PC-9 (cell line): ENCODE measurements at regions not wholly inside any gene's neighbourhood (a gene's known extent, or its start where the extent isn't known, plus 50 kb on each side); places are given as distances from the start of the nearest gene placed in this dataset.

Experiments used
- BruUV-seq: library from RNA; stranded (reverse); fragments of 400-500 nt; replicated peaks from 2 replicates; lab custom pipeline; 2021; lab: Mats Ljungman, UMichigan
- CTCF ChIA-PET: fragments of 300-600 bp; sonication (Branson Sonifier 250); formaldehyde crosslinking; loops from one replicate; lab custom pipeline; 2022; ENCODE audit warnings: antibody characterized with exemption; lab: Charles Lee
- POLR2A ChIA-PET: fragments of 300-600 bp; sonication (Branson Sonifier 250); formaldehyde crosslinking; loops from one replicate; lab custom pipeline; 2022; ENCODE audit warnings: antibody characterized with exemption; ENCODE audit not compliant: unreplicated experiment; lab: Charles Lee
- DNase-seq, 2 experiments: peaks; one replicate each; pipeline versions ENCODE4 v3.0.0 to v3.0.0-alpha.2; 2015 to 2022; ENCODE audit warnings: mixed read lengths in 1 of 2
- H2AFZ ChIP-seq: fragments of 200-600 bp; sonication (generic); 2 replicates; pipeline ENCODE4 v1.8.1; 2017; ENCODE audit warnings: antibody characterized with exemption
- H3F3A ChIP-seq: fragments of 200-600 bp; sonication (generic); 2 replicates; pipeline ENCODE4 v1.8.1; 2017; ENCODE audit warnings: antibody characterized with exemption, mild to moderate bottlenecking, low read depth; ENCODE audit not compliant: insufficient read depth
- H3K27ac ChIP-seq: fragments of 200-600 bp; sonication (generic); 2 replicates; pipeline ENCODE4 v1.6.1; 2016; ENCODE audit warnings: mixed run types
- H3K27me3 ChIP-seq: fragments of 200-600 bp; sonication (generic); 2 replicates; pipeline ENCODE4 v1.6.1; 2016; ENCODE audit warnings: low read depth, mixed run types; ENCODE audit not compliant: insufficient read depth
- H3K36me3 ChIP-seq: fragments of 200-600 bp; sonication (generic); 2 replicates; pipeline ENCODE4 v1.6.1; 2016; ENCODE audit warnings: low read depth, mixed run types
- H3K4me1 ChIP-seq: fragments of 200-600 bp; sonication (generic); replicated peaks from 2 replicates; pipeline ENCODE4 v1.6.1; 2016; ENCODE audit warnings: mixed run types; ENCODE audit not compliant: insufficient read depth
- H3K4me2 ChIP-seq: fragments of 200-600 bp; sonication (generic); 2 replicates; pipeline ENCODE4 v1.6.1; 2017; ENCODE audit warnings: mixed run types
- H3K4me3 ChIP-seq: fragments of 200-600 bp; sonication (generic); 2 replicates; pipeline ENCODE4 v1.6.1; 2016; ENCODE audit warnings: mixed run types
- H3K79me2 ChIP-seq: fragments of 200-600 bp; sonication (generic); 2 replicates; pipeline ENCODE4 v1.6.1; 2017; ENCODE audit warnings: low read depth, mixed run types
- H3K9me2 ChIP-seq: fragments of 200-600 bp; sonication (generic); 2 replicates; pipeline ENCODE4 v1.8.1; 2017; ENCODE audit warnings: mild to moderate bottlenecking; ENCODE audit not compliant: insufficient read depth
- H3K9me3 ChIP-seq: fragments of 200-600 bp; sonication (generic); 2 replicates; pipeline ENCODE4 v1.8.1; 2016; ENCODE audit warnings: low read depth; ENCODE audit not compliant: insufficient read depth
- H4K20me1 ChIP-seq: fragments of 200-600 bp; sonication (generic); 2 replicates; pipeline ENCODE4 v1.8.1; 2017; ENCODE audit not compliant: insufficient read depth
- EZH2 ChIP-seq: fragments of 200-600 bp; sonication (generic); IDR thresholded peaks from 2 replicates; pipeline ENCODE4 v1.8.0; 2017; ENCODE audit warnings: antibody characterized with exemption, low read depth
- intact Hi-C: fragments of 100-400 bp; cut with micrococcal nuclease; formaldehyde crosslinking; loops from one replicate; pipeline ENCODE4 v1.10.0; 2022; ENCODE audit not compliant: unreplicated experiment
- TF ChIP-seq, protein P1 (sequence below): fragments of 200-600 bp; sonication (generic); conservative IDR thresholded peaks from 2 replicates; pipeline ENCODE4 v1.6.1; 2017; ENCODE audit warnings: mixed run types, antibody characterized with exemption, mild to moderate bottlenecking, moderate library complexity

DNA sequence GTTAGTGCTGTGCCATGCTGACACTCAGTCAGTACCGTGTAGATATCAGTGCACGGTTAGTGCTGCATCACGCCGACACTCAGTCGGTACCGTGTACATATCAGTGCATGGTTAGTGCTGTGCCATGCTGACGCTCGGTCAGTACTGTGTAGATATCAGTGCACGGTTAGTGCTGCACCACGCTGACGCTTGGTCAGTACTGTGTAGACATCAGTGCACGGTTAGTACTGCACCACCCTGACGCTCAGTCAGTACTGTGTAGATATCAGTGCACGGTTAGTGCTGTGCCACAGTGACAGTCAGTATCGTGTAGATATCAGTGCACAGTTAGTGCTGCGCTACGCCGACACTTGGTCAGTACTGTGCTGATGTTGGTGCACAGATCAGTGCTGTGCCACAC, 102.8 kb upstream of the ZNF469 start:
- no peaks in the 10 kb centered on the region for H3K27me3 ChIP-seq
- H2AFZ ChIP-seq, result no peak overlapping the region
- H3K36me3 ChIP-seq, result no peaks in the 10 kb centered on the region
- H3K4me1 ChIP-seq, result peaks cover 6% of the 10 kb centered on the region; the same call in 1 of the 2 replicates
- H3K9me2 ChIP-seq, result no peaks in the 10 kb centered on the region
- no peaks in the 10 kb centered on the region for H4K20me1 ChIP-seq
- ChIA-PET CTCF (no interaction called here), POLR2A (no interaction called here)
- H3K79me2 ChIP-seq, result no peaks in the 10 kb centered on the region
- H3K4me2 ChIP-seq, result no peak overlapping the region
- TF ChIP-seq, protein P1, sequence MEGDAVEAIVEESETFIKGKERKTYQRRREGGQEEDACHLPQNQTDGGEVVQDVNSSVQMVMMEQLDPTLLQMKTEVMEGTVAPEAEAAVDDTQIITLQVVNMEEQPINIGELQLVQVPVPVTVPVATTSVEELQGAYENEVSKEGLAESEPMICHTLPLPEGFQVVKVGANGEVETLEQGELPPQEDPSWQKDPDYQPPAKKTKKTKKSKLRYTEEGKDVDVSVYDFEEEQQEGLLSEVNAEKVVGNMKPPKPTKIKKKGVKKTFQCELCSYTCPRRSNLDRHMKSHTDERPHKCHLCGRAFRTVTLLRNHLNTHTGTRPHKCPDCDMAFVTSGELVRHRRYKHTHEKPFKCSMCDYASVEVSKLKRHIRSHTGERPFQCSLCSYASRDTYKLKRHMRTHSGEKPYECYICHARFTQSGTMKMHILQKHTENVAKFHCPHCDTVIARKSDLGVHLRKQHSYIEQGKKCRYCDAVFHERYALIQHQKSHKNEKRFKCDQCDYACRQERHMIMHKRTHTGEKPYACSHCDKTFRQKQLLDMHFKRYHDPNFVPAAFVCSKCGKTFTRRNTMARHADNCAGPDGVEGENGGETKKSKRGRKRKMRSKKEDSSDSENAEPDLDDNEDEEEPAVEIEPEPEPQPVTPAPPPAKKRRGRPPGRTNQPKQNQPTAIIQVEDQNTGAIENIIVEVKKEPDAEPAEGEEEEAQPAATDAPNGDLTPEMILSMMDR, result no peak
- TF ChIP-seq EZH2, result no peak
- intact Hi-C loops, result no loop called here
- no TSS peak for BruUV-seq
- H3K4me3 ChIP-seq, result no peak overlapping the region
- H3K27ac ChIP-seq, result no peak overlapping the region
- H3F3A ChIP-seq, result no peaks in the 10 kb centered on the region
- H3K9me3 ChIP-seq, result no peaks in the 10 kb centered on the region
- DNase-seq, result no peak

DNA sequence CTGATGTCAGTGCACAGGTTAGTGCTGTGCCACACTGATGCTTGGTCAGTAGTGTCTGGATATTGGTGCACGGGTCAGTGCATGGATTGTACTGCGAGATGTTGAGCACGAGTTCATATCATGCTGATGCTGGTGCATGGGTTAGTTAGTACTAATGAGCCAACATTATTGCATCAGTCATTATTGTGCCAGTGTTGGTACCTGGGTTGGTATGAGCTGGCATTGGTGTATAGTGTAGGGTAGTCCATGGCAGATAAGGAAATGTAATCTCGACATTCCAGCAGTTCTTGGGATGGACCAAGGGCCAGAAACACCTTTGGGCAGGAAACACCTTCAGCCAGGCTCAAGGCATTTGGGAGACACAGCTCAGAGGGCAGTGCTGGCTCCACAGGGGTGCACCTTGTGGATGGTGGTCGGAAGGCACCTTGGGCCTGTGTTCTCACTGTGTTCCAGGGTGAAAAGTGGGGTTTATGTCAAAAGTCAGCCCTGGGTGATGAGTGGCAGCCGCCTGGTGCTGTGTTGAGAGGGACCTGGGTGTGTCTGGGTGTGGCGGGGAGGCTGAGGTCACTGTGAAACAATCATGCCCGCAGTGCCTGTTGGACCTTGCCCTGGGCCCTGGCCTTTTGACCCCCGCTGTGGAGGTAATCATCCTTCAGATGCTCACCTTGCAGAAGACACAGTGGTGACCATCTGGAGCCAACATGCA, 100.7 kb upstream of the ZNF469 start:
- H3K9me2 ChIP-seq, result no peaks in the 10 kb centered on the region
- H3K4me2 ChIP-seq, result 0 out of 2 replicates have a peak overlapping the region, but pooled peaks have one; percentile 27
- no peaks in the 10 kb centered on the region for H4K20me1 ChIP-seq
- POLR2A ChIA-PET, result interaction anchor here (0.5 kb wide), 1 partner anchor 500 kb away, joined by 4 read pairs; no protein-coding TSS in a partner anchor
- TF ChIP-seq, protein P1, result no peak
- TF ChIP-seq EZH2, result no peak
- no peaks in the 10 kb centered on the region for H3F3A ChIP-seq
- H3K27me3 ChIP-seq, result no peaks in the 10 kb centered on the region
- BruUV-seq, result no TSS peak
- H3K4me1 ChIP-seq, result peaks cover 6% of the 10 kb centered on the region; the same call in 1 of the 2 replicates
- H3K27ac ChIP-seq, result no peak overlapping the region
- peaks cover 12% of the 10 kb centered on the region; the same call in 1 of the 2 replicates for H3K9me3 ChIP-seq
- H3K79me2 ChIP-seq, result no peaks in the 10 kb centered on the region
- H3K4me3 ChIP-seq, result no peak overlapping the region
- CTCF ChIA-PET, result no interaction called here
- peak in 1 of 2 experiments; percentile 24 for DNase-seq
- H2AFZ ChIP-seq, result no peak overlapping the region
- intact Hi-C loops, result no loop called here
- no peaks in the 10 kb centered on the region for H3K36me3 ChIP-seq

DNA sequence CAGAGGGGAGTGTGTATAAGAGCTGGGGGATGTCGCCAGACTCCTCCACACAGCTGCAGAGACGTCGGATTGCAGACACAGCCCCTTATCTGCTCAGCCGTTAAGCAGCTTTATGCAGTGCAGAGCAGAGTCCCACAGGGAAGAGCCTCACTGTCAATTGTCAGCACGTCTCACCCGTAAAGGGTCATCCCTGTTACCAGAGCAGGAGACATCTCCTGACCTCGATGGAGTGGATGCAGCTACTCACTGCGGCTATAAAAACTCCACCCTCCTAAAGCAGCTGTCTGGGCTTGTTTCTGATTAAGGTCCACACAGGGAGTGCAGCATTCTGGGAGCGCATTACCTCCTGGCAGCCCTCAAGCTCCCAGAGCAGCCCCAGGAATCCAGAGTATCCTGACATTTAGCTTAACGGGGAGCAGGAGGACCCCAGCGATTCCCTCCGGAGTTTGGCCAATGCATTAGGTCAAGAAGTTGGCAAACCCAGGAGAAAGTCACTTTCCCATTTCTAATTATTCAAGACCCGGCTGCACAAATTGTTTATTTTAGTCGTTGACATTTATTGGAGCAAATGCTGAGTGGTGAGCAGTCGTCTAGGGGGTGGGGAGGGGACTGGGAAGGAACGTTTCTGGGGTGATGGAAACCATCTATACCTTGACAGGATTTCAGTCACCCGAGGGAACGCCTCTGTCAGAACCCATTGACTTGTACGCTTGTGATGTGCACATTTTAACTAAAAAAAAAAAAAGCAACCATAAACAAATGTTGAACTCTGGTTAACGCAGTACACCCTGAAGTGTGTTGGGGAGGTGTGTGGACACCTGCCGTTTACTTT, 100.0 kb upstream of the ZNF469 start:
- no peaks in the 10 kb centered on the region for H3F3A ChIP-seq
- peaks cover 15% of the 10 kb centered on the region; the same call in 1 of the 2 replicates for H3K9me3 ChIP-seq
- H3K27ac ChIP-seq, result no peak overlapping the region
- peaks cover 6% of the 10 kb centered on the region; the same call in 1 of the 2 replicates for H3K4me1 ChIP-seq
- POLR2A ChIA-PET, result interaction anchor here (0.5 kb wide), 1 partner anchor 499 kb away, joined by 4 read pairs; no protein-coding TSS in a partner anchor
- intact Hi-C loops, result no loop called here
- no peak overlapping the region for H3K4me2 ChIP-seq
- no peak overlapping the region for H2AFZ ChIP-seq
- no peaks in the 10 kb centered on the region for H3K36me3 ChIP-seq
- H4K20me1 ChIP-seq, result no peaks in the 10 kb centered on the region
- no peak for DNase-seq
- H3K9me2 ChIP-seq, result no peaks in the 10 kb centered on the region
- CTCF ChIA-PET, result no interaction called here
- no peak for TF ChIP-seq EZH2
- TF ChIP-seq, protein P1, result no peak
- H3K4me3 ChIP-seq, result no peak overlapping the region
- H3K79me2 ChIP-seq, result no peaks in the 10 kb centered on the region
- no peaks in the 10 kb centered on the region for H3K27me3 ChIP-seq
- no TSS peak for BruUV-seq
